Calu3 (cell line): ENCODE measurements at regions not wholly inside any gene's neighbourhood (a gene's known extent, or its start where the extent isn't known, plus 50 kb on each side); places are given as distances from the start of the nearest gene placed in this dataset.

ENCODE experiments used
- BruUV-seq: library from RNA; stranded (reverse); fragments of 400-500 nt; replicated peaks from 2 replicates; lab custom pipeline; 2021; lab: Mats Ljungman, UMichigan
- CTCF ChIA-PET: fragments of 300-600 bp; sonication (Branson Sonifier 250); formaldehyde crosslinking; loops from one replicate; lab custom pipeline; 2022; ENCODE audit warnings: antibody characterized with exemption; lab: Charles Lee
- DNase-seq: peaks from one replicate; pipeline ENCODE4 v3.0.0; 2022
- H3K27ac Mint-ChIP-seq: one replicate; pipeline ENCODE4 v1.8.0; 2022; ENCODE audit warnings: mixed read lengths; ENCODE audit not compliant: unreplicated experiment
- H3K27me3 Mint-ChIP-seq: one replicate; pipeline ENCODE4 v1.8.0; 2022; ENCODE audit warnings: mixed read lengths; ENCODE audit not compliant: unreplicated experiment
- H3K36me3 Mint-ChIP-seq: one replicate; pipeline ENCODE4 v1.8.0; 2022; ENCODE audit warnings: mild to moderate bottlenecking, moderate library complexity, mixed read lengths; ENCODE audit not compliant: insufficient read depth, unreplicated experiment
- H3K4me1 Mint-ChIP-seq: one replicate; pipeline ENCODE4 v1.8.0; 2022; ENCODE audit warnings: mild to moderate bottlenecking, low read depth, mixed read lengths; ENCODE audit not compliant: unreplicated experiment
- H3K4me3 Mint-ChIP-seq: one replicate; pipeline ENCODE4 v1.8.0; 2022; ENCODE audit warnings: mild to moderate bottlenecking, low read depth, moderate library complexity, mixed read lengths; ENCODE audit not compliant: unreplicated experiment
- H3K9me3 Mint-ChIP-seq: one replicate; pipeline ENCODE4 v1.8.0; 2022; ENCODE audit warnings: low read depth, mixed read lengths; ENCODE audit not compliant: unreplicated experiment
- CTCF ChIP-seq: fragments of 200-600 bp; IDR thresholded peaks from one replicate; pipeline ENCODE4 v1.8.0; 2022; ENCODE audit warnings: antibody characterized with exemption; ENCODE audit not compliant: unreplicated experiment
- intact Hi-C: fragments of 100-400 bp; cut with micrococcal nuclease; formaldehyde crosslinking; loops from one replicate; pipeline ENCODE4 v1.10.0; 2022; ENCODE audit not compliant: unreplicated experiment

GRCh38 chr7:67786021-67786420 is 789.4 kb downstream of the TYW1 start:
- CTCF ChIA-PET, result no interaction called here
- no peaks in the 10 kb centered on the region for H3K4me1 Mint-ChIP-seq
- no TSS peak for BruUV-seq
- H3K9me3 Mint-ChIP-seq, result peaks cover 9% of the 10 kb centered on the region
- H3K4me3 Mint-ChIP-seq, result no peak overlapping the region
- no peak overlapping the region for H3K27ac Mint-ChIP-seq
- H3K27me3 Mint-ChIP-seq, result no peaks in the 10 kb centered on the region
- no peak for DNase-seq
- no peaks in the 10 kb centered on the region for H3K36me3 Mint-ChIP-seq
- TF ChIP-seq CTCF, result no peak
- intact Hi-C loops, result no loop called here

GRCh38 chr7:67788669-67789068 is 792.0 kb downstream of the TYW1 start:
- no peaks in the 10 kb centered on the region for H3K36me3 Mint-ChIP-seq
- no peak for DNase-seq
- no peaks in the 10 kb centered on the region for H3K27me3 Mint-ChIP-seq
- intact Hi-C loops, result no loop called here
- BruUV-seq, result no TSS peak
- peaks cover 7% of the 10 kb centered on the region for H3K9me3 Mint-ChIP-seq
- no peaks in the 10 kb centered on the region for H3K4me1 Mint-ChIP-seq
- H3K4me3 Mint-ChIP-seq, result no peak overlapping the region
- CTCF ChIA-PET, result no interaction called here
- no peak overlapping the region for H3K27ac Mint-ChIP-seq
- no peak for TF ChIP-seq CTCF

GRCh38 chr7:67791918-67792317 is 795.3 kb downstream of the TYW1 start:
- peaks cover 7% of the 10 kb centered on the region for H3K9me3 Mint-ChIP-seq
- no peaks in the 10 kb centered on the region for H3K4me1 Mint-ChIP-seq
- DNase-seq, result no peak
- CTCF ChIA-PET, result no interaction called here
- no TSS peak for BruUV-seq
- H3K36me3 Mint-ChIP-seq, result no peaks in the 10 kb centered on the region
- no peak for TF ChIP-seq CTCF
- intact Hi-C loops, result loop anchor here (1.0 kb wide), 1 partner anchor 44 kb away; no protein-coding TSS in a partner anchor
- no peak overlapping the region for H3K4me3 Mint-ChIP-seq
- no peaks in the 10 kb centered on the region for H3K27me3 Mint-ChIP-seq
- H3K27ac Mint-ChIP-seq, result no peak overlapping the region

- BruUV-seq, result no TSS peak
- intact Hi-C loops, result no loop called here
- peaks cover 5% of the 10 kb centered on the region for H3K9me3 Mint-ChIP-seq
- no peaks in the 10 kb centered on the region for H3K27me3 Mint-ChIP-seq
- DNase-seq, result no peak
- H3K4me1 Mint-ChIP-seq, result no peaks in the 10 kb centered on the region
- TF ChIP-seq CTCF, result no peak
- no peak overlapping the region for H3K27ac Mint-ChIP-seq
- no peaks in the 10 kb centered on the region for H3K36me3 Mint-ChIP-seq
- CTCF ChIA-PET, result no interaction called here
- H3K4me3 Mint-ChIP-seq, result no peak overlapping the region
Observed at GRCh38 chr7:67794544-67794943, 797.9 kb downstream of the TYW1 start.
